Trophoblast cell (in vitro differentiated cells and primary cell): ENCODE measurements at regions not wholly inside any gene's neighbourhood (a gene's known extent, or its start where the extent isn't known, plus 50 kb on each side); places are given as distances from the start of the nearest gene placed in this dataset.

Experiments
- DNase-seq, 2 donors: peaks; one replicate each; pipeline ENCODE4 v3.0.0-alpha.2; 2016
- H2AFZ ChIP-seq: 2 replicates; pipeline ENCODE4 v1.6.1; 2013; ENCODE audit warnings: low read length, moderate library complexity, mild to moderate bottlenecking; ENCODE audit not compliant: insufficient read depth, poor library complexity
- H2AK5ac ChIP-seq: 2 replicates; pipeline ENCODE4 v1.6.1; 2013; ENCODE audit warnings: mild to moderate bottlenecking, low read length
- H2BK120ac ChIP-seq: 2 replicates; pipeline ENCODE4 v1.6.1; 2013; ENCODE audit warnings: low read length, mild to moderate bottlenecking, moderate library complexity; ENCODE audit not compliant: insufficient read depth, poor library complexity
- H2BK12ac ChIP-seq: 2 replicates; pipeline ENCODE4 v1.6.1; 2013; ENCODE audit warnings: mild to moderate bottlenecking, low read length, moderate library complexity
- H2BK5ac ChIP-seq: 2 replicates; pipeline ENCODE4 v1.6.1; 2013; ENCODE audit warnings: low read length, low read depth, moderate library complexity, mild to moderate bottlenecking; ENCODE audit not compliant: poor library complexity
- H3K14ac ChIP-seq: 2 replicates; pipeline ENCODE4 v1.6.1; 2013; ENCODE audit warnings: mild to moderate bottlenecking, low read length
- H3K18ac ChIP-seq: 2 replicates; pipeline ENCODE4 v1.6.1; 2013; ENCODE audit warnings: mild to moderate bottlenecking, low read length
- H3K23ac ChIP-seq: 2 replicates; pipeline ENCODE4 v1.6.1; 2013; ENCODE audit warnings: low read length
- H3K27ac ChIP-seq: 2 replicates; pipeline ENCODE4 v1.5.1; 2013; ENCODE audit warnings: low read depth, mild to moderate bottlenecking, inconsistent platforms, low read length, moderate library complexity
- H3K27me3 ChIP-seq: 2 replicates; pipeline ENCODE4 v1.6.1; 2013; ENCODE audit warnings: inconsistent platforms, mild to moderate bottlenecking, low read length, moderate library complexity; ENCODE audit not compliant: insufficient read depth
- H3K36me3 ChIP-seq, 2 experiments: 1 replicate in 1 of 2; 2 replicates in 1 of 2; pipeline ENCODE4 v1.6.1; 2013; ENCODE audit warnings: low read length in 2 of 2, mild to moderate bottlenecking in 2 of 2, moderate library complexity in 1 of 2; ENCODE audit not compliant: insufficient read depth in 2 of 2, control insufficient read depth in 1 of 2
- H3K4ac ChIP-seq: 2 replicates; pipeline ENCODE4 v1.6.1; 2013; ENCODE audit warnings: low read depth, mild to moderate bottlenecking, low read length, moderate library complexity
- H3K4me1 ChIP-seq, 2 experiments: 1 replicate in 1 of 2; 2 replicates in 1 of 2; pipeline ENCODE4 v1.6.1; 2013; ENCODE audit warnings: low read length in 2 of 2, mild to moderate bottlenecking in 2 of 2, moderate library complexity in 1 of 2; ENCODE audit not compliant: insufficient read depth in 2 of 2, control insufficient read depth in 1 of 2
- H3K4me2 ChIP-seq: 2 replicates; pipeline ENCODE4 v1.6.1; 2013; ENCODE audit warnings: inconsistent platforms, mild to moderate bottlenecking, low read length, moderate library complexity
- H3K4me3 ChIP-seq: 2 replicates; pipeline ENCODE4 v1.5.1; 2013; ENCODE audit warnings: mild to moderate bottlenecking, low read depth, low read length, inconsistent platforms
- H3K79me1 ChIP-seq: one replicate; pipeline ENCODE4 v1.6.1; 2013; ENCODE audit warnings: low read length
- H3K79me2 ChIP-seq: 2 replicates; pipeline ENCODE4 v1.6.1; 2013; ENCODE audit warnings: low read length, mild to moderate bottlenecking; ENCODE audit not compliant: control insufficient read depth, insufficient read depth, poor library complexity
- H3K9ac ChIP-seq: 2 replicates; pipeline ENCODE4 v1.6.1; 2013; ENCODE audit warnings: mild to moderate bottlenecking, low read length
- H3K9me3 ChIP-seq: 2 replicates; pipeline ENCODE4 v1.6.1; 2013; ENCODE audit warnings: low read depth, mild to moderate bottlenecking, control low read depth, inconsistent platforms, low read length; ENCODE audit not compliant: insufficient read depth
- H4K12ac ChIP-seq: 2 replicates; pipeline ENCODE4 v1.6.1; 2013; ENCODE audit warnings: low read depth, mild to moderate bottlenecking, low read length, moderate library complexity
- H4K8ac ChIP-seq: 2 replicates; pipeline ENCODE4 v1.6.1; 2013; ENCODE audit warnings: low read depth, mild to moderate bottlenecking, low read length, moderate library complexity
- H4K91ac ChIP-seq: one replicate; pipeline ENCODE4 v1.6.1; 2013; ENCODE audit warnings: low read depth, mild to moderate bottlenecking, low read length, moderate library complexity
- WGBS: extraction: QIAGEN DNeasy Blood & Tissue Kit; methylation state at CpG from one replicate; pipeline ENCODE4 v1.1.7; 2013; ENCODE audit warnings: missing lambda C conversion rate; ENCODE audit not compliant: insufficient read length, insufficient coverage; ENCODE audit errors: extremely low coverage; 5-methylcytosine and 5-hydroxymethylcytosine counted together

DNA sequence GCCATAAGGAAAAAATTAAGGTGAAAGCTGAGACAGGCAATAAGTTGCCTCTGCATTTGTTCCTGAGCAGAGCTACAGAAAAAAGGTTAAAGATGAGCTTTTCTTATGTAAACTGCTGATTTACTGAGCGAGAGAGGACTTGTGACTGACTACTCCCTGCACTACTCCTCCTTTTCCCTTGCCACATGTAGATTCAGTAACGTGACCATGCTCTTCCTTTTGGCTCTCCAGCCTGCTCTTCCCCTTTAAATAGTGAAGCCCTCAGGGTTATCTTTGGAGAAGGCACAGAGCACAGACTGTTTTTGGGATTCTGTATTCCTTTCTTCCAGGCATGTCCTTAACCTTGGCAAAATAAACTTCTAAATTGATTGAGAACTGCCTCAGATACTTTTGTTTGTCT is 630.2 kb downstream of the UQCRFS1 start:
- no peak for DNase-seq
- Histone ChIP-seq H3K27me3 (no peaks in the 10 kb centered on the region), H3K79me2 (no peaks in the 10 kb centered on the region), H3K4me1 (peaks cover 22 to 39% of the 10 kb centered on the region in 2 experiments), H3K18ac (no peak overlapping the region), H2AFZ (no peak overlapping the region), H2BK5ac (no peak overlapping the region), H3K23ac (no peak overlapping the region), H2BK12ac (no peak overlapping the region), H3K14ac (no peak overlapping the region), H3K36me3 (no peaks in the 10 kb centered on the region), H2AK5ac (no peak overlapping the region), H3K4me3 (no peak overlapping the region), H3K4ac (no peak overlapping the region), H3K9ac (no peak overlapping the region), H4K12ac (no peak overlapping the region), H4K8ac (no peak overlapping the region), H3K27ac (no peak overlapping the region), H3K79me1 (peaks cover 5% of the 10 kb centered on the region), H3K4me2 (no peak overlapping the region), H3K9me3 (no peaks in the 10 kb centered on the region), H4K91ac (no peak overlapping the region), H2BK120ac (no peak overlapping the region)
- no CpG with 5 or more reads among the region's 2 CpGs for WGBS

DNA sequence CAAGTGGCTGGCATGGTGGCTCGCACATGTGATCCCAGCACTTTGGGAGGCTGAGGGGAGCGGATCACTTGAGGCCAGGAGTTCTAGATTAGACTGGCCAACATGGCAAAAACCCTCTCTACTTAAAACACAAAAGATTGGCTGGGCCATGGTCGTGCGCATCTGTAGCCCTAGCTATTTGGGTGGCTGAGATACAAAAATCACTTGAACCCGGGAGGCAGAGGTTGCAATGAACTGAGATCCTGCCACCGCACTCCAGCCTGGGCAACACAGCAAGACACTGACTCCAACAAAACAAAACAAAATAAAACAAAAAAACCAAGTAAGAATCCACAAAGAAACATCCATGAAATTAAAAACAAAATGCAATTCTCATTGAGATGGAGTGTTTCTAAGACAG is 630.6 kb downstream of the UQCRFS1 start:
- no peak overlapping the region for H2AFZ ChIP-seq
- no CpG with 5 or more reads among the region's 6 CpGs for WGBS

DNA sequence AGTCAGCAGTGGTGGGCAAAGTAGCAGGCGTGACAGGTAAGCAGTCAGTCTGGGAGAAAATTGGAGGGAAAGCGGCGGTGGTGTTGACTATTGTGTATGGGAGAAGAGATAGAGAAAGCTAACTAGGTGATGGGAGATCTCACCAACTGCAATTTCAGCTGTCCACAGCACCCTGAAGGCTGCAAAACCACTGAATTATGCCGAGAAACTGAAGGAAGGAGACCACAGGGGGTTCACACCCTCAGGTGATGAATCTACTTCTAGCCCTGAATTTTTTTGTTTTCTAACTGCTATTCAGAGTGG is 631.5 kb downstream of the UQCRFS1 start:
- Histone ChIP-seq H4K12ac (no peak overlapping the region), H3K18ac (no peak overlapping the region), H4K91ac (no peak overlapping the region), H3K27ac (no peak overlapping the region), H3K27me3 (no peaks in the 10 kb centered on the region), H3K79me1 (peaks cover 5% of the 10 kb centered on the region), H2BK12ac (no peak overlapping the region), H3K4me3 (no peak overlapping the region), H3K36me3 (no peaks in the 10 kb centered on the region), H3K4me2 (no peak overlapping the region), H2BK5ac (no peak overlapping the region), H2BK120ac (no peak overlapping the region), H3K14ac (no peak overlapping the region), H3K4me1 (peaks cover 13 to 31% of the 10 kb centered on the region in 2 experiments), H3K79me2 (no peaks in the 10 kb centered on the region), H3K23ac (no peak overlapping the region), H3K4ac (no peak overlapping the region), H4K8ac (no peak overlapping the region), H2AK5ac (no peak overlapping the region), H3K9me3 (no peaks in the 10 kb centered on the region), H2AFZ (no peak overlapping the region), H3K9ac (no peak overlapping the region)
- no CpG with 5 or more reads among the region's 4 CpGs for WGBS
- DNase-seq: no peak

More for the DNA sequence above, 630.6 kb downstream of the UQCRFS1 start:
- Histone ChIP-seq H2BK12ac (no peak overlapping the region), H4K12ac (no peak overlapping the region), H3K36me3 (no peaks in the 10 kb centered on the region), H3K4me2 (no peak overlapping the region), H3K9ac (no peak overlapping the region), H2AK5ac (no peak overlapping the region), H2BK120ac (no peak overlapping the region), H3K9me3 (no peaks in the 10 kb centered on the region), H4K91ac (peak overlapping the region; percentile 1), H2BK5ac (no peak overlapping the region), H3K14ac (no peak overlapping the region), H3K4me1 (peaks cover 22 to 41% of the 10 kb centered on the region in 2 experiments), H3K27me3 (no peaks in the 10 kb centered on the region), H3K79me2 (no peaks in the 10 kb centered on the region), H3K23ac (no peak overlapping the region), H3K18ac (no peak overlapping the region), H4K8ac (no peak overlapping the region), H3K79me1 (peaks cover 5% of the 10 kb centered on the region), H3K4ac (no peak overlapping the region), H3K27ac (no peak overlapping the region), H3K4me3 (no peak overlapping the region)
- DNase-seq: no peak

DNA sequence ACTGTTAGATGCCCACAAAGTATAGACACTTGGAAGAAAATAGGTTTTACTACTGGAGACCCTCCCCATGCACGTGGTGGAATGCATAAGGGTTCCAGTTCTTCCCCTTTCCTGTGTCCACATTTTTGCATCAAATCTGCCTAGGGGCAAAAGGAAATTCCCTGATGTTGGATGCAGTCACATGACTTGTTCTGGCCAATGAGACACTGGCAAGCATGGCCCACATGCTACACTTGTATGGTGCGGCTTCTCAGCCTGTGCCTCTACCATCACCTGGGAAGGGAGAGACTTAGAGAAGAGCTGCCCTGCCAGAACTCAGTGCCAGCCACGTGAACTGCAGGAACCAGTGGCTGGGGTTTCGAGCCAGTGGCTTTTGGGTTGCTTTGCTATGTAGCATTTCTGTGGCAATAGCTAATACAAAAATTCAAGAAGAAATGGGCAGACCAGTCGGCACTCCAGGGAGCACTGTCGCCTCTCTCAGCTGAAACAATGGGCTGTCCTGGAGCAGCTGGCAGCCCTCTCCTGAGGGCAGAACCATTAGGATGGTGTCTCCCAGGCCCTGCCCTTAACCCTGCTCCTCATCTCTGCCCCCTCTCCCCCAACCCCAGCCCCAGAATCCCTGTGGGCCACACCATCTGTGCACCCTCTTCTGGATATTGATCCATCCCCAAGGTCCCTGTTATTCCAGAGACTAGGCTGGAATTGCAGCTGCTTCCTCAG is 634.0 kb downstream of the UQCRFS1 start:
- H2BK5ac ChIP-seq: no peak overlapping the region
- H2BK12ac ChIP-seq: no peak overlapping the region
- no peak overlapping the region for H2BK120ac ChIP-seq
- no peaks in the 10 kb centered on the region for H3K79me1 ChIP-seq
- no peaks in the 10 kb centered on the region for H3K27me3 ChIP-seq
- no peak overlapping the region for H3K9ac ChIP-seq
- H3K9me3 ChIP-seq: no peaks in the 10 kb centered on the region
- no peaks in the 10 kb centered on the region for H3K79me2 ChIP-seq
- no peak overlapping the region for H3K27ac ChIP-seq
- no peak overlapping the region for H4K91ac ChIP-seq
- H3K4me1 ChIP-seq: peaks cover 9 to 24% of the 10 kb centered on the region in 2 experiments
- H3K4me3 ChIP-seq: no peak overlapping the region
- no peak overlapping the region for H4K12ac ChIP-seq
- no peak overlapping the region for H3K14ac ChIP-seq
- no peak overlapping the region for H3K18ac ChIP-seq
- no peak overlapping the region for H3K4ac ChIP-seq
- H2AK5ac ChIP-seq: no peak overlapping the region
- H2AFZ ChIP-seq: no peak overlapping the region
- DNase-seq: peak in 1 of 2 donors; percentile 1
- H3K23ac ChIP-seq: no peak overlapping the region
- no CpG with 5 or more reads among the region's 6 CpGs for WGBS
- H3K36me3 ChIP-seq: no peaks in the 10 kb centered on the region
- H4K8ac ChIP-seq: no peak overlapping the region
- no peak overlapping the region for H3K4me2 ChIP-seq
